Fibroblast of skin of scalp (primary cell): ENCODE measurements at regions not wholly inside any gene's neighbourhood (a gene's known extent, or its start where the extent isn't known, plus 50 kb on each side); places are given as distances from the start of the nearest gene placed in this dataset.

ENCODE experiments used
- DNase-seq: peaks from one replicate; pipeline ENCODE4 v3.0.0-alpha.2; 2013

DNA sequence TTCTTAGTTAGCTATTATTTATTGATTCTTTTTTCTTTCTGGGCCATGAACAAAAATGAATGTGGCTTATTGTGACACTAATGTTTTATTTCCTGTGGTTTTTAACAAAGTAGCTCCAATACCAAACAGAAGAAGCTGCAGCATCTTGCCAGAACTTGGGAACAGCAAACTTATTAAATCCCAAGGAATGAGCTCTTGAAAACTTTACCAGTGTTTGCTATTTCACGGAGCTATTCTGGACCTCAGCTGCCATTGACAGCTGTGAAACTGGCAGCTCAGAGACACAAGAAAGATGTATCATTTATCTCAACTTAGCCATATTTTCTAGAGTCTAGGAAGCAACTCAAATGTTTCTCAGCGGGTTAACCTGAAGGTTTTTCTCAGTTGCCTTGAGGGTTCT, 91.0 kb upstream of the NEUROD1 start:
- DNase-seq, result no peak

DNA sequence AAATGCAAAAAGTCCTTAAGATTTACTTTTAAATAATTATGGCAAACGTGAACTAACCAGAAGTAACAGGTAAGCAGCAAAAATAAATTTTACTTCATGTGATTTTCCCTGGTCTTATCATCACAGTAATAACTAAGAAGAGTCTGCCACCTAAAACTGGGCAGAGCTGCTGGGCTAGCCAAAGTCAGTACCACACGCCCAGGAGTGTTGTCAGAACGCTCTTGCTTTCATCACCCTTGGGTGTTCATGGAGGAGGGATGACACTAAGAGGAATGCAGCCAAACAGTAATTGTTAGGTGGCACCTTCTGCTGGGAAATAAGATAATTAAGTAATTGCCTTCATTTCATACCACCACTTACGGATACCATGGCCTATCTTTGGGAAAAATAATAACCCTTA, 92.0 kb upstream of the NEUROD1 start:
- DNase-seq, result no peak

DNA sequence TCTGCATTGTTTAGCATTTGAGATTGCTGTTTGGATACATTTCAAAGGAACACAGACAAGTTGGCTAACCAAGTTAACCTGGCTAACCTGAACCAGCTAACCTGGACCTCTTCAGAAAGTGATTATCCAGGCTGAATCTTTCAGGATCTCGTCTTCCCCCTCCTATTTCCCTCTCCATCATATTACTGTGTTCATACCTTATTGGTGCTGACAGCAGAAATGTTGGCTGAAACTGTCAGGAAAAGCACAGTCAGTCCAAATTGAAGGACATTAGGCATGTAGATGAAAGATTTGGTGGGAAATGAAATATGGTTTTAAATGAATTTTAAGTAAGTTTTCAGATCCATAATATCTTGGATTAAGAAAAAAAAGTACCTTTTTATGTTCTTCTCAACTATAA, 92.5 kb upstream of the NEUROD1 start:
- DNase-seq, result no peak

DNA sequence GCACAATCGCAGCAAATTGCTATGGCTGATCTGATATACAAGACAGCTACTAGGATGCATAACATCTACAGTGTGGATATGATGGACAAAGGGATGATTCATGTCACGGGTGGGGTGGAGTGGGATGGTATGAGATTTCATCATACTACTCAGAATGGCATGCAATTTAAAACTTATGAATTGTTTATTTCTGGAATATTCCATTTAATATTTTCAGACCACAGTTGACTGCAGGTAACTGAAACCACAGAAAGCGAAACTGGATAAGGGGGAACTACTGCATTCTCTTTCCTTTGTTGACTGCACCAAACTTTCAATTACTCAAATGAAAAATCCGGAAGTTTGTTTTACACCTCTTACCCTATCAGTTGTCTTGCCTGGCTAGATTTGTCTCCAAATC, 94.4 kb upstream of the NEUROD1 start:
- peak; percentile 77 for DNase-seq

DNA sequence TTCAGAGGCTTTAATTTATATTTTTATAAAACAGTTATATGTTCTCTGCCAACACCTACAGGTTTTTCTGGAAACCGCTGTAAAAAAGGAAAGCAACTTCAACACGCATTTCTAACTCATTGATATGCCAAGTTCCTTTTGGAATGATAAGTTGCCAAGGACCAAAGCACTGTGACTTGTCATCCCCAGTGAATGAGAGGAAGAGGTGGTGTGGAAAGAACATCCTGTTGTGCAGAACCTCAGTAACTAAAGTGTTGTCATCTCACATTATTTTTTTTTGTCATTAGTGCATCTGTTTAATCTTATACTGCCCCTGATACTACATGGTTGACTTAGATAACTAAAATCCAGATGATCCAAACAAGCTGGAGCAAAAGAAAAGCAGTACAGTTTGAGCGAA, 96.0 kb upstream of the NEUROD1 start:
- DNase-seq, result no peak

DNA sequence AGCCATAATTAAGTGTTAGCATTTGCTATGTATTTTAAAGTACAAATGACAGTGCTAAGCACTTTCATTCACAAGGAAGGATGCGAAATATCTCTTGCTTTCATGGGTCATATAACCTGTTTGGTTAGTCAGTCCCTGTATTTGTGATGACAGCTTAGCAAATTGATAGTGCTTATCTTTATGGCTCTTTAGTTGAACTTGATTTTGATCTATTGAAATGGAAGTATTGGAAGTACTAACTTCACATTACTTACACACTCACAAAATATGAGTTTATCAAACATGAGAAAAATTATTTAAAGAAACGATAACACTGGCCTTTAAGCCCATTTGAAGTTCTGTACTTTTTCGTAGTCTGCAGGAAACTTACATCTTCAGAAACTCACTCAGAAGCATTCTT, 97.4 kb upstream of the NEUROD1 start:
- DNase-seq, result no peak

DNA sequence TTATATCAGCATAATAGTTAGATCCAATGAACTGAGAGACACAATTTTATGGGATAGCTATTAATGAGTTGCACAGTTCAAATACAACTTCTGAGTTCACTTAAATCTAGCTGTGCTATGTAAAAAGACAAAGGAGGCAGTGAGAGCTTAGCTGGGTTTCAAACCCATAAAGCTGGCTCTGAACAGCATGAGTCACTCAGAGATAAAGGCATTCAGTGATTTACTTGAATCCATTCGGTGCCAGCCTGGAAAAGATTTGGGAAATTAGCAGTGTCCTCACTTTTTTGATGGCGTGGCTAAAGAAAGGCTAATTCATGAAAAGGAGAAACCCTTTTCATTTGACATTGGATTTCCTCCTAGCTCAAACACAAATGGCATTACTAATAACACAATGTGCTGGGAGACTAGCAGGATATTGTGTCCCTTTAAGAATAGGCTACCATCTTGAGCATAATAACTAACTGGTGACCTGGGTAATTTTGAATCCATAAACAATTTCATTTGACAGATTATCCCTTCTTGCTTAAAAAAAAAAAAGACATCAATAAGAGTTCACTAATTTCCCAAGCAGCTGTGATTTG, 98.4 kb upstream of the NEUROD1 start:
- no peak for DNase-seq

DNA sequence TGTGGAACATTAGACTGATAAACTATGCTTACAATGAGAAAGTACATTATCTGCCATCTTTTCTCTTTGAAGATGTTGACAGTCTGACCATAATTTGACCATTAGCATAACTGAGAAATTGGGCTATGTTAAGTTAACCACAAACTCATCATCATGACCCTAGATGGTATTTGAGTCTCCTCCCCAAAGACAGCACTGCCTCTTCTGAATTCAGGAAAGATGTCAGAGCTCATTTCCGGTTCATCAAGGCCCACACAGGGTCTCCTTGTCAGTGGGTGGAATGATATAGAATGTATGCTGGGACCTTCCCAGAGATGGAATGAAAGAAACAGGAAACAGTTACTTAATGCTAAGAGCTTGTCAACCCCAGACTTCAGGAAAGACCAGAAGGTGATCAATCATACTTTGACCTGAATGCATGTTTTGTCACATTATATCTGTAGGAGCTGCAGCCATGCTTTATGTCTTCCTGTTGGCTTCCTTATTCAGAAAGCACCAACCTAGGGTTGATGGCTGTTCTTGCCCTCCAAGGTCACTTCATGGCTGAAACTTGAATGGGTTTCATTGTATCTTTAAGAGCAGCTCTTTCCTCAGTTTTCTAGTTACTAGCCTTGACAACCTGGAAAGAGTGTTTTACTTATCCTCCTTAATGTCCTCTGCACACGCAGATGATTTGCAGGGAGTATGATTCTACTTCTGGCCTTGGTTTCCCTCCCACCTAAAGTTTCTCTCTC, 99.1 kb upstream of the NEUROD1 start:
- DNase-seq, result no peak

DNA sequence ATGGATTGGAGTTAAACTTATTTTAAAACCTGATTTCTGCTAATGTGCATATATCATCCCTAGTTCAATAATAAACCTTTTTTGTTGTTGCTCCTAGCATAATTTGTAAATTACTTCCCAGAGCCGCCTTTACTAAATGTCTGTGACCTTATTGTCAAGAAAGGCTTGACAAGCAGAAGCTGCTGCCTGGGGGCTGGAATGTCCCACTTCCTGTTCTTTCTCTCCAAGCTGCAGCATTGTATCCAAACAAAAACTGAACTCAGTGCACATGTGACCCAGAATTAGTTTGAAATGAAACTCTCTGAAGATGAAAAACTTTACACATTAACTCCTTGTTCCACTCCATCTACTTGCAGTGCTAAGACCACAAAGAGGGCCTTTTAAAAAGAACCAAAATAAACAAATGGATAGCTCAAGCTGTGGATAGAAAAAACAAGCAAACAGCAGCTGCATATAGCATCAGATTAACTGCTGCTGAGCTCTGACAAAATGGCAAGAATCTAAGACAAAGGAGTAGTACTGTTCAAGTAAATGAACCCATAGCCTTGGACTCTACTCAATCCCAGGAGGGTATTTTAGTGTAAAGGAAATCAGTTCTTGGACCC, 99.8 kb upstream of the NEUROD1 start:
- no peak for DNase-seq

DNA sequence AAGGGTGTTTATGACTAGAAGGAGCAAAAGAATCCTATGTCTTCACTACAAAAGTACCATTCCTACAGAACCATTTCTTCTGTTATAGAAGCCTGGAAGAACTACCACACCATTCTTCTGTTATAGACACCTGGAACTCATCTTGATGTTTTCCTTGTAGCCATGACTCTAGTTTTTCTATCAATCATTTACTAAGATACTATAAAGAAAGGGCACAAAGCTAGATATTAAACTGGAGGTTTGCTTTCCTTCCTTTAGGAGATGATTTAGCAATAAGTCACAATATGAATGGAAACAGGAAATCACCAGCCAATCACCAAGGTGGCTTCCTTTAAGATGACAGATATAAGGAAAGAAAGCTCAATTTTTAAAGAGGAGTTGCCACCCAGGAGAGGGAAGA, 100.3 kb upstream of the NEUROD1 start:
- no peak for DNase-seq

DNA sequence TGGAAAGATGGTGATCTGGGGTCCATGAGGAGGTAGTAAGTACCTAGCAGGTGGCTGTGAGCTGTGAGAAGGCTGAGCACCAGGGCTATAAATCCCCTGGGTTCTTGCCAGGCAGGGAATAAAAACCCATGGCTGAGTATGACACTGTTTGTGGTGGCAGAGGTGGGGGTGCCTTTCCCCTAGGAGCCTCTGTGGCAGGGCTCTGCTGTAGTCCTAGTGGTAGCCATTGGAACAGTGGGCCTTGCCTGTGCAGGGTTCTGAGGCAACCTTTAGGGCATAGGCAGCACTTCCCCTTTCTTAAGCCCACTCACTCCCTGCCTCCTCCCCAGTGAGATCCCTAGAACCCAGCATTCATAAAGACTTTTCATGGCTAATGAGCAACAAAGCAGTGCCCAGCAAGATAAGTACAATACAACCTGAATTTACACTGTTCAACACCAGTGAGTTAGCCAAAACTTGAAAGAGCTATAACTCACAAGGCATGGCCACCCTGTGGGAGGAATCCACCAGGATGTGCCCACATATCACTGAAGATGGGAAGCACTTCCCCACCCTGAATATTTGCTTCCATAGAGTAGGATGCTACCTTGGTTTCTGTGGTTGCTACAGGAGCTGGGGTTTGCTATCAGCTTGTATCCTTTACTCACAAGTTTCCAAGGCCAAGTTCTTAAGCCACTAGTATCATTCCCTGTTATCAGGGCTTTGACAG, 100.9 kb upstream of the NEUROD1 start:
- no peak for DNase-seq

DNA sequence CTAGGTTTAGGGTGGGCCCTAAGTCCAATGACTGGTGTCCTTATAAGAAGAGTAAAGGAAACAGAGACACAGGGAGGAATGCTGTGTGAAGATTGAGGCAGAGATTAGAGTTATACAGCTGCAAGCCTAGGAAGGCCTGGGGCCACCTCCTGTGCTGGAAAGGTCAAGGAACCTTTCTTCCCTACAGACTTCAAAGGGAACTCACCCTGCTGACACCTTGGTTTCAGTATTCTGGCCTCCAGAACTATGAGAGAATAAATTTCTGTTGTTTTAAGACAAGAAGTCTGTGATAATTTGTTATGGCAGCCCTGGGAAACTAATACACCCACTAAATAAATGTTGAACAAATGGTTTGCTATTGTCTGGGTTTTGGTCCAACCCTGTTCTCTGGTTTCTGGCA, 102.3 kb upstream of the NEUROD1 start:
- no peak for DNase-seq

DNA sequence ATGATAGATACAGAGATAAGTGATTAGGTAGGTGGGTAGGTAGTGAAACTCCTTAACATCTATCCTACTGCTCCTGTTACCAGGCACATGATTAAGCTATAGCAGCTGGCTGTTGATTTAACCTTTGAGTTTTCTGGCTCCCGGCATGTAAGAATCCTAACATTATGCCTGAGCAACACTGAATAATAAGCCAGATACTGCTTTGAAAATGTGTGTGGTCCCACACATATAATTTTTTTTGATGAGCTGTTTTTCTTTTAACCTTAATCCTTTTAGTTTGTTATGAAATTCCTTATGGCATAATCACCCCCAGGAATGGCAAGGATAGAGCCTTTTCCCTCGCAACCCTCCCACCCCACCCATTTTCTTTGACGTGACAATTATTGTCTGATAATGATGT, 104.2 kb upstream of the NEUROD1 start:
- peak; percentile 66 for DNase-seq

DNA sequence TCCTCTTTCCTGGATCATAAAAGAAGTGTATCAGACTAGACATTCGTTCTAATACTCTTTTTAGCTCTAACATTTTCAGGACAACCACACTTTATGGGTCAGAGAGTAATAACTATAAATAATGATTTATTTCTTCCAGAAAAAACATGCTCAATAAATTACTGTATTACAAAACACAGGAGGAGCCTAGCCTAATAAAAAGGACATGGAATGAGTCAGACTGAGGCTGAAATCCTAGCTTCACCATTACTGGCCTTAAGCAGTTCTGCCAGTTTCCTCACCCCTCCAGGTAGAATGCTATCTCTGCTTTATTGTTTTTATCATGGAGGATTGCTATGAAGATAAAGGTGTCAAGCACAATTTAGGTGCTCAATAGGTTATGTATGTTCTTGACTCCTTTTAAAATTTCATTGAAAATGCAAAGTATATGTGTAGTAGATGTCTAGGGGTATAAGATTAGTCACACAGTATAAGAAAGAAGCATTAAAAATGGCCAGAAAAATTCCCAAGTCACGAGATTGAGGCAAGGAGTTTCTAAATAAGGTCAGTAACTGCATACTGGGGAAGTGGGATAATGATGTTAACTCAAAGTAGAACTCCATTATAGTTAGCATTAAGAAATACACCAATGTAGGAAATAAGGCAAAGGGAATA, 105.5 kb upstream of the NEUROD1 start:
- DNase-seq, result no peak

DNA sequence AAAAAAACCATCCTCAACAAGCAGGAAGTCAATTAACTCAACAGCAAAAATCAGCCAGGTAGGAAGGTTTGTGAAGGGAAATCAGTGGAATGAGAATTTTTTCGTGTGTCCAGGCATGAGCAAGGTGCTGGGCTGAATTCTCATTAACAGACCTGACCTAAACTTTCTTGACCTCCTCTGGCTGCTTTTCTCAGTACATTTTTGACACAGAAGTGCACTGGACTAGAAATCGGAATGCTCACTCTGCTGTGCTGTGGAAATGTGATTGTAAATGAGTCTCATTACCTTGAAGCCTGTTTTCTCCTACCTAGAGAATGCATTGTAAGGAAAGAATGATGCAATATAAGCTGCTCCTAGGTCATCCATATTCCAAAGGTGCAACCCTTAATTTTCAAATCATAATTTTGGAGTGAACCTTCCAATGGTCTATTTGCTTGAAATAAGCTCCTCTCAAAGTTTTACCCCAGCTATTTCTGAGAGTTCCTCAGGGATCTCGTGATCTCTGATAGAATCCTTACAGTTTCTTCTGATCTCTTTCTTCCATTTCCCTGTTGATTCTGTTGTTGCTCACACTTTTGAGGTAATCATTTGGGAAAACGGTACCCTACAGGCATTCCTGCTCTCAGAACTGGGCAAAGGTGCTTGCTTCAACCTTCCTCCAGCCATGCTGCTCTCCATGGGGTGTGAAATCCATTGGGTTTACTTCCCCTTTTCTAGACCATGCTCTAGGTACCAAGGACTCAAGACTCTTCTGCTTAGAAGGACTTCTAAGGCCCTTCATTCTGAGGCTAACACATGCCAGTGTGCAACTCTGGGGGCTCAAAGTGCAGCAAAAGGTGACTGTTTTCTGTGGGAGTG, 104.9 kb upstream of the ITPRID2 start:
- DNase-seq, result no peak

DNA sequence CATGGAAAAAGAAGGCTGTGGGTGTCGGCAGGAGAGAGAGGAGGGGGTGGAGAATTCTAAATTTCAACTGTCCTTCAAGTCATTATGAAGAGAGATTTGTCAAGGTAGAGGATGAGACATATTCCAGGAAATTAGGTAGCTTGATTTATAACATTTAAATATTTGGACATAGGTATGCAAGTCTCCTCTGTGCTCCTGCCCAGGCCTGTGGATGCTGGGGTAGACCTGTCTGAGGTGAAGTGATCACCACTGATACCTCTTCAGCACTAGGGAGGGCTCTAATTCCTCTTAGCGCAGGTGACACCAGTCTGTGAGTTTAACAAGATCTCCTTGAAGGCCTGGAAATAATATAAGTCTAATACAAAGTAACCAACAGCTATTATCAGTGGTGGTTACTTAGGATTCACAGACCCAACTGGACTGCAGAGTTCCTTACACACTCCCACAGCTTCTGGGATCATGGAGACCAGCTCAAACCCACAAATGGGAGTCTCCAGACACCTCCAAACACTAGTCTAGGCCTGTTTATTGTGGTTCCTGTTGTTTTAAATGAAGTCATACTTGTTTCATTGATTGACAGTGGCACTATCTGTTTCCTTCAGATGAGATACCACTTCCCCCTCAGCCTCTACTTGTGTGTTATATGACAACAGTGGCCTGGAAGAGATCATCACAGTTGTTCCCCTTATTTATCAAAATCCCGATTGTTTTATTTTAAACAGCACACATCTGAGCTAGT, 104.1 kb upstream of the ITPRID2 start:
- no peak for DNase-seq

DNA sequence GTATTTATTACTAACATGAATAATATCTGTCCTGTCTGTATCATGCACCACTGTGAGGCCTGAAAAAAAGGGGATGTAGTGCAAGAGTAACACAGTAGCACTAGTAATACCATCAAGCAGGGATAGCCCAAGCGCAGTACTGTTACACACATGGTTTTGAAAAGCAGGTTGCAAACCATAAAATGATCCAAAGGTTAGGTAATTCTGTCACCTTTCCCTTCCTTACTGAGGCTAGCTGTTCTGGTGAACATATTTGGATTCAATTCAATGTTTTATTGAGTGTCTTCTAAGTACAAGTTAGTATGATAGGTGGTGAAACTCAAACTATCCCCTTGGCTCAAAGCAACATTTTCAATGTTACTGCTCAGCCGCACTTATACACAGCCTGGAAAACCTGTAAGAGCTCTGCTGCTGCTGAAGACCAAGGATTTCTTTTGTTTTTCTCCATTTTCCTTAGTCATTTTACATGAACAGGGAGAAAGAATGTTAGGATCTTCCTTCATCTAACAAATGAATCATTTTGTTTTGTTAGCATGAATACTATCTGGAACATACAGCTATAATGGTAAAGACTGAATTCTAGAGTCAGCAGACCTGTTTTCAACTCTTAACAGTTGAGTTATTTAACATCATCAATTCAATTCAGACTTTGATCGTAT, 102.5 kb upstream of the ITPRID2 start:
- DNase-seq, result peak; percentile 46

DNA sequence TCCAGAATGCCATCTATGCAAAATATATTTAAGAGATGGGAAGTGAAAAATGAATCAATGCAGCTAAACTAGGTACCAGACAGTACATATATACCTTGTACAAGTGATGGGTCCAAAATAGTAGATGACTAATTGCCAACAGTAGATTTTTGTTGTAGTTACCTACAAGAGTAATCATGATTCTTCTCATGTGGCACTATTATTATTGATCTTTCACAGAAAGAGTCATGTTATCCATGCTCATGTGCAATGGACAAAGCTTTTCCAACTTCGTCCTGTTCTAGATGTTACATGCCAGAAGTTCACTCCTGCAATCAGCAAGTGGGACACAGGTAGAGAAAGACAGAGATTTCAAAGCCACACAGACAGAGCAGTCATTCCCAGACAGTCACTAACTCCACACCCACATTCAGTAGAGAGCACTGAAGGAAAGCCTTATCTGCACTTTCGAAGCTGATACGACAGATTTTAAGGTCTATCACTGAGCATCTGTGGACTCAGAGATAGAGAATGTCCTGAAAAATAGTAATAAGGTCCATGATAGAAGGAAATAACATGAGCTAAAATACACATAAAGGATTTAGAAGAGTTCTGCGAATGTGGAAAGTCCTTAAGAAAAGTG, 101.6 kb upstream of the ITPRID2 start:
- no peak for DNase-seq

DNA sequence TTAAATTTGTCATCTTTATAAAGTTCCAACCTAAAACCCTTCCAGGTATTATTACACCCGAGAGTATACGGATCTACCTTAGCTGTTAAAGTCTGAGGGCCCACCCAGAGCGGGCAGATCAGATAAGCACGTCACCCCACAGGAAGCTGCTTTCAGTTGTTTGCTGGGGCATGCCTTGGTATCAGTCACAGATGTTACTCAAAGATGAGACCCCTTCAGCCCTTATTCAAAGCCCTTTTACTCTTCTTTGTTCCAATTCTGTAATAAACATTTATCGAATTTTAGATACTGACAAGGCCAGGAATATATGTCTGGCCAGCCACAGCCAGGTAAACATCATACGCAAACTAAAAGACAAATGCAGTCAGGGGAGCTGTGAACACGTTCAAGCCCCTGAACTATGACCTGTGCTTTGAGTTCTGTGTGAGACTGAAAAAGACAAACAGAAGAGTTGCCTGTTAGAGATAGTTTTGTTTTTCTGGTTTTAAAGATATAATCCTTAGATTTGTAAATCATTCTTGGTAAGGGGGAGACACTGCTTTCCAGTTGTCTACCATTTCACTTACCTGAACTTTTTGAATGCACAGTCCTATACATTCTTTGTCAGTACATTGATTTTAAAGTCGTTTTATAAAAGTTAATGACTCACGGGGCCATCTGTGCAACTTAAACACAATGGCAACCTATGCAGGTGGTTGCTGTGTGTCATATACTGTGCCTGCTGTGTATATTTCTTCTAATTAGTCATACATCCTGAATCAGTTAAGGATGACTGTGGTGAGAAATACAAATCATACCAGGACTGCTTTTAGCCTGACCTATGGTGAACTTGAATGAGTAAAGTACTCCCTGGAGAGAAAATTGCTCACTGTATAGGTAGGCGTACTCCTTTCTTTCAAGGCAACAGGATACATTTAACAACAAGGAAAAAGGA, 100.5 kb upstream of the ITPRID2 start:
- peak; percentile 90 for DNase-seq
